ENCODE measurements at regions not wholly inside any gene's neighbourhood (a gene's known extent, or its start where the extent isn't known, plus 50 kb on each side); places are given as distances from the start of the nearest gene placed in this dataset.
"Not testable (repeated sequence)": the region's sequence is repeated elsewhere in the genome, so short reads cannot be mapped to it uniquely, and the experiment has no call there.

- no peak for DNase-seq (ENCODE audit: low read depth)
Observed at GRCh38 chr21:14058566-14058965, 152.2 kb downstream of the LIPI start.

GRCh38 chr21:14057841-14058481 lies 152.8 kb downstream of the LIPI start:
- peak; percentile 60 for DNase-seq (ENCODE audit: low read depth)

GRCh38 chr21:14057313-14057712 lies 153.4 kb downstream of the LIPI start:
- DNase-seq (ENCODE audit: low read depth): no peak

DNA sequence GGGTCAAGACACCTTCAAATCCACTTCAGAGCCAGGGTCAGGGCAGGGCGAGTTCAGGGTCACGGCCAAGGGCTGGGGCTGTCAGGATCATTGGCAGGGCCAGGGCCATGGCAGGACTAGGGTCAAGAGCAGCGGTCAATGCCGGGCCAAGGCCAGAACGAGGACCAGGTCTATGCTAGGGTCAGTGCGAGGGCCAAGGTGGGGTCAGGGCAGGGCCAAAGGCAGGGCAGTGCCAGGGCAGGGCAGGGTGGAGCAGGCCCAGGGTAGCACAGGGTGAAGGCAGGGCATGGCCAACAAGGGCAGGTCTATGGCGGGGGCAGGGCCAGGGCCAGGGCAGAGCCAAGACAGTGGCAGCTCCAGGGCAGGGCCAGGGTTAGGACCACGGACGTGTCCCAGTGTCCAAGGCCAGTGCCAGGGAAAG lies 154.0 kb downstream of the LIPI start:
- DNase-seq (ENCODE audit: low read depth): no peak

DNA sequence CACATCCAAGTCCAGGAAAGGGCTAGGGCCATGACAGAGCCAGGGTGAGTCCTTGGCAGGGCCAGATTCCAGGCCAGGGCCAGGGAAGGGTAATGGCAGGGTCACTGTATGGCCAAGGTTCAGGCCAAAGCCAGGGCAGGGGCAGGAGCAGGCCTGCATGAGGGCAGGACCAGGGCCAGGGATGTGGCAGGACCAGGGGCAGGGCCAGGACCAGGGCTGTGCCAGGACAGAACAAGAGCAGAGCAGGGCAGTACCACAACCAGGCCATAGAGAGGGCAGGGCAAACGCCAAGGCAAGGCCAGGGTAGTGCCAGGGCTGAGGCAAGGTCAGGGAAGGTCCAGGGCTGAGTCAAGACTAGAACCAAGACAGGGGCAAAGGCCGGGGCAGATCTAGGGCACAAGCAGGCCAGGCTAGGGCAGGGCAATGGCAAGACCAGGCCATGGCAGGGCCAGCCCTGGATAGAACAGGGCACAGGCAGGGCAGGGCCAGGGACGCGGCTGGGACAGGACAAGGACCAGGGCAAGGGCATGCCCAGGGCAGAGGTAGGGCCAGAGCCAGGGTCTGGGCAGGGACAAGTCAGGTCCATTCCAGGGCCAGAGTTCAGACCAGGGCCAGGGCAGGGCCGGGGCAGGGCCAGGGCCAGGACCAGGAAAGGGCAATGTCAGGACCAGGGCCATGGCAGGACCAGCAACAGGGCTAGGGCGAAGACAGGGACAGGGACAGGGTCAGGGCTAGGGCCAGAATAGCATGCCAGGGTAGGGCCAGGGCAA lies 154.8 kb downstream of the LIPI start:
- DNase-seq (ENCODE audit: low read depth): not testable (repeated sequence)

- no peak for DNase-seq (ENCODE audit: low read depth)
Observed at GRCh38 chr21:14054682-14055081, 156.1 kb downstream of the LIPI start.

DNA sequence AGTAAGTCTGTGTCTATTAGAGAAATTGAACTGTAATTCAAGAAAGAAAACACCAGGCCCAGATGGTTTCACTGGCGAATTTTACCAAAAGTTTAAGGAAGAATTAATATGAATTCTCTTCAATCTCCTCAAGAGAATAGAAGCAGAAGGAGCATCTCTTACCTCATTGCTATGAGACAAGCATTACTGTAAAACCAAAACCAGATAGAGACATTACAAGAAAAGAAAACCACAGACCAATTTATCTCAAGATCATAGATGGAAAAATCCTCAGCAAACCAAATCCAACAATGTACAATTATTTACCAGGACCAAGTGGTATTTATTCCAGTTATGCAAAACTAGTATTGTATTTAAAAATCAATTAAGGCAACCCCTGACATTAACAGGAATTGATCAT lies 160.6 kb downstream of the LIPI start:
- DNase-seq (ENCODE audit: low read depth): no peak

- DNase-seq (ENCODE audit: low read depth): peak; percentile 4
Observed at GRCh38 chr21:14046401-14046800, 164.4 kb downstream of the LIPI start.

GRCh38 chr21:14040386-14040785 lies 170.4 kb downstream of the LIPI start:
- no peak for DNase-seq (ENCODE audit: low read depth)

- peak; percentile 51 for DNase-seq (ENCODE audit: low read depth)
Observed at GRCh38 chr21:14028619-14029018, 182.1 kb downstream of the LIPI start.

DNA sequence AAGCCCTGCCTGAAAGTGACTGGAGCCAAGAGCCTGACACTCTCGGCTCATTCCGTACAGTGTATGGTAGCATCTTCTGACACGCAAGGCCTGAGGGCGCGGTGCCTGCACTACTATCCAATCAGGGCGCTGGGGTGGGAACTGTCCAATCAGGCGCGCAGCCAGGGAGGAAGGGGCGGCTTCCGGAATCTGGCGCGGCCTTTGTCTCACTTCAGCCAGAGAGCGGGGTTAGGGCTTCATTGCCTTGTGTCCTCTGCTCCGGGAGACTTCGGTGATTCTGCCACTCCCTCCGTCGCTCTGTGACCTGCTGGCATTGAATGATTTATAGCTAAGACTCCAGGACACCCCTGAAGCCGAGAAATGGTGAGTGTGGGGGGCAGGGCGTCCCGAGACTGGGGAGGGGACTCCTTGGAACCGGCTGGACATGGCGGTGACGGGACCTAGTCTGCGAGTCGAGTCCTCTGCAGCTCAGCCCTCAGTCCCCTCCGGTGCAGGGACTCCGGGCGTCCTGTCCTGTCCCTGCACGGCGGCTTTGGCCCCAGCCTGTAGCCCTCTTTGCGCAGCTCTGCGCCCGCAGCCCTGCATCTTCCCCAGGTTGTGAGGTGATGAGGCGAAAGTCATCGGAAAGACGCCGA lies 183.4 kb downstream of the LIPI start:
- peak; percentile 96 for DNase-seq (ENCODE audit: low read depth)

DNA sequence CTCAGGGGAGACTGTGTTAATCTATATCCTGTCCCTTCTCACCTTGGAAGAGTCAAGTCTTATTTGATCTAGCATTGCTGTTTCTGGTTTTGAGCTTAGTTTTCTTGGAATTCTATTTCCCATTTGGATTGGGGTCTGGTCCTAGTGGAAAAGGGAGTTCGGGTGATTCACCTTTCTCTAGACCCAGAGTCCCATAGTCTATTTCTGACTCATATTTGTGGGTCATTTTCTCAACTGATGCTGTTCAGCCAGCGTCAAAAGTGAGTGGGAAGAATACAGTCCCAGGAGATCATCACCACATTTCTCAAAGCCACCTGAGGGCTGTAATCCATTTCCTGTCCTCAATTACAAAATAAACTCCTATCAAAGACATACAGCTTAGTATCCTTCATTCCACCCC lies 190.6 kb downstream of the LIPI start:
- DNase-seq (ENCODE audit: low read depth): not testable (repeated sequence)

DNA sequence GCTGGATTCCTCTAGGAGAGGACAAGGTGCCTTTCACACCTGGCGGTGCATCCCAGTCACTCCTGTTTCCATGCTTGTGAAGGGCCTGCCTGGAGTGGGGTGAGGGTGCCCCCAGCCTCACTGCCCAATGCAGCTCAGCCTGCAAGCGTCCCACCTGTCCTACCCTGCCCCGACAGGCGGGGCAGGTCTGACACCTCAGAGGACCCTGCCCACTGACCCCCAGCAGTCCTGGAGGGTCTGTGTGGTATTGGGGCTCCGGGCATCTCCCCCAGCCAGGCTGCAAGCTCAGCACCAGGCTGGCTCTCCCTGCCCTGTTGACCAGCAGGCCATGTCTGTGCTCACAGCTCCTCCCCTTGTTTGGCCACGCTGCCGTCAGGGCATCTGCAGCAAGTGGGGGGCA lies 194.9 kb downstream of the LIPI start:
- not testable (repeated sequence) for DNase-seq (ENCODE audit: low read depth)

DNA sequence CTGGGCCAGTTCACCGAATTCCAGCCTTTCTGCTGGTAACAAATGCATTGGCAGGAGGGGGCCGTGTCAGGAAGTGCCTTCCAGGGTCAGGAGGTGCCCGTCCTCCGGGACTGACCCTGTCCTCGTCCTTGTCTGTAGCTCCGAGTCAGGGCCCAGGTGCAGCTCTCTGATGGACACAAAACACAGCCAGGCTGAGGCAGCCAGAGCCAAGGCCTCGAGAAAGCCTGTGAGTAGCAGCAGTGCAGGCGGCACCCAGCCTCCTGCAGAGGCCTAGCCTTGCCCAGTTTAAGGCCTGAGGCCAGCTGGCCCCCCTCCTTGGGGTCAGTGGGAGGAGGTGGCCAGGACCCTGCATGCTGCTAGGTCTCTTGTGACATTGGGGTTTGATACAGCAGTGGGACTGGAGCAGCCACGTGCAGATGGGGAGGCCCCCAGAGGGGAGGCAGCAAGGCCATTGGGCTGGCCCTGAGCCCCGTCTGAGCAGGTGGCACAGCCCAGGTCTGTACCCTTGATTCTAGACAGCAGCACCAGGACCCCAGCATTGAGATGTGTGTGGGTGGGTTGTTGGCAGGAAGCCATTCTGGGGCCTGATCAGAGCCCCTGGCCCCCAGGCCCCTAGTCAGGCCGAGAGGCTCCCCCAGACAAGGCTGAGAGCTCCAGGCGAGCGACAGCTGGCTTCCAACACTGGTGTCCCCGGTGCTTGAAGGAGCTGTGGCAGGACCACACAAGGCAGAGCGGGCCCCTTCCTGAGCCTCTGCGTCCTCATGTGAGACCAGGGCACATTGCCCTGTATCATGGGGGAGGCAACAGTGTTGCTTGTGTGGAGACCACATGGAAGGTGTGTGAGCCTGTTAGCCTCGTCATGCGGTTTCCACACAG lies 196.9 kb downstream of the LIPI start:
- DNase-seq (ENCODE audit: low read depth): not testable (repeated sequence)

DNA sequence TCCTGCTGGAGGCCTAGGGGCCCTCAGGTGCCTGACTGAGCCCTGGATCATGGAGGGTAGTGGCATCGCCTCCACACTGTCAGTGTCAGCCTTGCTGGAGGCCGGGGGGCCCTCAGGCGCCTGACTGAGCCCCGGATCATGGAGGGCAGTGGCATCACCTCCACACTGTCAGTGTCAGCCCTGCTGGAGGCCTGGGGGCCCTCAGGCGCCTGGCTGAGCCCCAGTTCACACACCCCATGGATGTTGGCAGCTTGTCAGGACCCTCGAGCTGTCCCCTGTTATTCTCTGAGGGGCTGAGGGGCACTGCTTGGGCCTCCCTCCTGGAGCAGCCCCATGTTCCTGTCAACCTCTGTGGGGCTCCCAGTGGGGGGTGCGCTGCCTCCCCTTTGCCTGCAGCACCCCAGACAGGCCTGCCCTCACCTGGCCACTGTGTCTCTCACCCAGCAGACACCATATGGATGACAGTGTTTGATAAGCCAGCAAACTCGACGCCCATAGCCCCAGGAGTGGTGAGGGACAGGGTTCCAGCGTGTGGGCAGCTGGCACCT lies 197.6 kb downstream of the LIPI start:
- no peak for DNase-seq (ENCODE audit: low read depth)

DNA sequence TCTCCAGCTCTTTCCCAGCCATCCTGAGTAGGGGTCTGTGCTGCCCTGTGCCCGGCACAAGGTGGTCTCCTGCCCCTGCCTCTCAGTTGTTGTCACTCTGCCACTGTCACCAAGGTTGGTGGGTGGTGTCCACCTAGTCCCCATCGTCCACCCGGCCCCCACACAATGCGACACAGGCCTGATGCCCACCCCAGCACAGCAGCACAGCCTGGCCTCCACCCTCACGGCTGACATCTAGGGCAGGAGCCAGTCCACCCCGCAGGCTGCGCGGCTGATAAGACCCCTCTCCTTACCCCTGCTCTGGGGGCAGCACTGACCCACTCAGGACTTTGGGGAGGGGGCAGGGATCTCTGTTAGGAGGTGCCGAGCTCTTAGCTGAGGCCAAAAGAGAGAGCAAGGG lies 198.3 kb downstream of the LIPI start:
- DNase-seq (ENCODE audit: low read depth): no peak

GRCh38 chr21:14011751-14012150 lies 199.0 kb downstream of the LIPI start:
- DNase-seq (ENCODE audit: low read depth): not testable (repeated sequence)

- DNase-seq (ENCODE audit: low read depth): not testable (repeated sequence)
Observed at GRCh38 chr21:14011149-14011548, 199.6 kb downstream of the LIPI start.

DNA sequence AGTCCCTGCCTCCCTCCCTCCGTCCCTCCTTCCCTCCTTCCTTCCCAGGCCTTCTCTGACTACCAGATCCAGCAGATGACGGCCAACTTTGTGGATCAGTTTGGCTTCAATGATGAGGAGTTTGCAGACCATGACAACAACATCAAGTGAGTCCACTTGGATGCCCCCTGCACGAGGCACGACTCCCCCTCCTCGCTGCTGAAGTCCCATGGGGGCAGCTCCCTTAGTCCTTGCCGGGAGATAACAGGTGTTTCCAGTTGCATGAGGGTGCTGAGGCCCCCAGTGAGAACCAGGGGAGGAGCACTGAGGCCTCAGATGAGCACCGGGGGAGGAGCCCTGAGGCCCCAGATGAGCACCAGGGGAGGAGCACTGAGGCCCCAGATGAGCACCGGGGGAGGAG lies 200.0 kb downstream of the LIPI start:
- DNase-seq (ENCODE audit: low read depth): no peak

GRCh38 chr21:14009990-14010389 lies 200.8 kb downstream of the LIPI start:
- not testable (repeated sequence) for DNase-seq (ENCODE audit: low read depth)

- DNase-seq (ENCODE audit: low read depth): not testable (repeated sequence)
Observed at GRCh38 chr21:14009238-14009981, 201.3 kb downstream of the LIPI start.

Measured in EH (cell line).